HAP-1 (cell line): ENCODE measurements at regions not wholly inside any gene's neighbourhood (a gene's known extent, or its start where the extent isn't known, plus 50 kb on each side); places are given as distances from the start of the nearest gene placed in this dataset.

Source experiments
- DNase-seq, 2 experiments: peaks; one replicate each; pipeline ENCODE4 v3.0.0-alpha.2; 2016 to 2020; ENCODE audit warnings: low spot score in 2 of 2
- H3K27me3 ChIP-seq: fragments of 250-450 bp; sonication (Bioruptor Pico); 2 replicates; pipeline ENCODE4 v1.5.1; 2020; ENCODE audit warnings: low read depth, mild to moderate bottlenecking, moderate library complexity
- H3K36me3 ChIP-seq: fragments of 250-450 bp; sonication (Bioruptor Pico); replicated peaks from 2 replicates; pipeline ENCODE4 v1.5.1; 2020; ENCODE audit warnings: mild to moderate bottlenecking
- H3K4me1 ChIP-seq: fragments of 250-450 bp; sonication (Bioruptor Pico); 2 replicates; pipeline ENCODE4 v1.5.1; 2020; ENCODE audit warnings: mild to moderate bottlenecking
- H3K4me3 ChIP-seq: fragments of 250-450 bp; sonication (Bioruptor Pico); 2 replicates; pipeline ENCODE4 v1.5.1; 2020; ENCODE audit warnings: mild to moderate bottlenecking, moderate library complexity
- H3K9me3 ChIP-seq: fragments of 250-450 bp; sonication (Bioruptor Pico); 2 replicates; pipeline ENCODE4 v1.5.1; 2020; ENCODE audit warnings: mild to moderate bottlenecking, moderate library complexity
- in situ Hi-C: fragments of 300-500 bp; cut with MboI; formaldehyde crosslinking; loops from 3 replicates; pipeline ENCODE4 v1.14.3; 2020; ENCODE audit warnings: low sequenced_read_pairs, inconsistent platforms, mixed read lengths

DNA sequence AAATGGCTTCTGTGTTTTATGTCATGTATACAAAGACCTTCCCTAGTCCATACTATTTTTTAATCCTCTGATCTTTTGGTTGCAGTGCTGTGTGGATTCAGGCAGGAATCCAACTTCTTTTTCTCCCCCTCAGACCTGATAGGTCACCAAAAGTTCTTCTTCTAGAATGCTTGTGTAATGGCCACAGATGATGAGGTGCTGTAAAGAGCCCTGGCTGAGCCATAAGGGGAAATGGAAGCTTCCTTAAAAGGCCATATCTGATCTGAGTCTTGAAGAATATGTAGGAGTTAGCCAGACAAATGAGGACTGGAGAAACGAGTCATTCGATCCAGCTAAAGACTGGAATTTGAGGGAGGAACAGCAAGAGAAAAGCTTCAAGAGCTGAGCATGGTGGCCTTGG, 353.9 kb downstream of the PCNX1 start:
- Histone ChIP-seq H3K4me3 (no peak overlapping the region), H3K27me3 (no peaks in the 10 kb centered on the region), H3K9me3 (peaks cover 14% of the 10 kb centered on the region; the same call in 1 of the 2 replicates), H3K36me3 (no peaks in the 10 kb centered on the region), H3K4me1 (peaks cover 11% of the 10 kb centered on the region)
- in situ Hi-C loops = no loop called here
- no peak for DNase-seq

DNA sequence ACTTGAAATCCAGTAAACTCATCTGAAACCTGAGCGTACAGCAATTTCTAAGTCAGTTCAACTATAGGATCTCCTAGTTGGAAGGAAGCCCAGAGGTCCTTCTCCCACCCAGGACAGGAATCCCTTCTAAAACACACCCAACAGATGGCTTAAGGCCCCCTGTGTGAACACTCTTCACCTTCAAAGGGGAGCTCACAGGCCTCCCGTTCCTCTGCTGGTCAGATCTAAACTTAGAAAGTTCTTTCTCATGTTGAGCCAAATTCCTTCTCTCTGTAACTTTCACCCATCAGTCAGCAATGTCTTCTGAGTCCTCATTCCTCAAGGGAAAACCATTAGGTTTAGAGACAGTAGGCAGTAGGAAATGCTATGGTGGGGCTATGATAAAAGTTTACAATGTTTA, 355.2 kb downstream of the PCNX1 start:
- no peaks in the 10 kb centered on the region; the same call in 1 of the 2 replicates for H3K4me1 ChIP-seq
- H3K27me3 ChIP-seq = no peaks in the 10 kb centered on the region
- in situ Hi-C loops = no loop called here
- no peaks in the 10 kb centered on the region for H3K36me3 ChIP-seq
- H3K4me3 ChIP-seq = no peak overlapping the region
- peaks cover 14% of the 10 kb centered on the region; the same call in 1 of the 2 replicates for H3K9me3 ChIP-seq
- no peak for DNase-seq

DNA sequence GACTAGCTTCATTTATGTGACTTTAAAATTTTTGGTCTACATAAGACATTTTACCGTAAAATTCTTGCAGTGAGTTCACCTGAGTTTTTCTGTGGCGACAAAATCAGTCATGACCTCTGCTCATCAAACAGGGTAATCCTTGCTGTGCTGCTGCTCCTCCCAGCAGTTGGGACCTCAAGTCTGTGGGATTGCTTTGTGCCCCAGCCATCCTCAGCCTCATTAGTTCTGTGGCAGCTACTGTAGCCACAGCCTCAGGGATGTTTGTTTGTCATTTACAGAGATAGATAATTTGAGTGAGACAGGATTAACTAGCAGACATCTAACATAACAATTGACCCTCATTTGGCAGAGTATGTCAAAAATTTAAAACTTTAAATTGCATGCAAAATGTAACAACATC, 357.0 kb downstream of the PCNX1 start:
- Histone ChIP-seq H3K9me3 (peaks cover 12% of the 10 kb centered on the region), H3K4me3 (no peak overlapping the region), H3K27me3 (no peaks in the 10 kb centered on the region), H3K4me1 (no peaks in the 10 kb centered on the region; the same call in 1 of the 2 replicates), H3K36me3 (no peaks in the 10 kb centered on the region)
- DNase-seq = peak in 1 of 2 experiments; percentile 10
- in situ Hi-C loops = no loop called here

DNA sequence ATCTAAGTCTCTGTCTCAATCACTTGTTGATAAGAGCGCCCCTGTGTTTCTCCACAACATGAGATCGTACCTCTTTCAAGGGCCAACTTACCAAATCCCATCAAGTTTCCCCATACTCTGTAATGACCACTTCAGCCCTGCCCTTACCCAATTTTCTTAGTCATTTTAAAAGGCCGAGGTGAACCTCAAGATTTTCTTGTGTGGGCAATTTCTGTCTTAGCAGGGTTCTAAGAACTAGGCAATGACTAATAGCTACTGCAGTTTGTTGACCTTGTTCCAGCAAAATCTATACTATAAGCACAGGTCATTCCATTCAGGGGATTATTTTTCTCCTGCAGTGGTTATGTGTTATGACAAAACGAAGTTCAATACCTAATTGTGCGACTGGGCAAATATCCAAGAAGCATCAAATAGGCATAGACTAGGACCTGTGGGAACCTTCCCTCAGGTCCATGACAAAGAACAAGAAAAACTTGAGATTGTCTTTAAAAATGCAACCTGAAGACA, 359.8 kb downstream of the PCNX1 start:
- H3K4me1 ChIP-seq = peaks cover 14% of the 10 kb centered on the region
- no peaks in the 10 kb centered on the region for H3K36me3 ChIP-seq
- H3K9me3 ChIP-seq = peaks cover 15% of the 10 kb centered on the region
- DNase-seq = no peak
- no peaks in the 10 kb centered on the region for H3K27me3 ChIP-seq
- no peak overlapping the region for H3K4me3 ChIP-seq
- in situ Hi-C loops = no loop called here

DNA sequence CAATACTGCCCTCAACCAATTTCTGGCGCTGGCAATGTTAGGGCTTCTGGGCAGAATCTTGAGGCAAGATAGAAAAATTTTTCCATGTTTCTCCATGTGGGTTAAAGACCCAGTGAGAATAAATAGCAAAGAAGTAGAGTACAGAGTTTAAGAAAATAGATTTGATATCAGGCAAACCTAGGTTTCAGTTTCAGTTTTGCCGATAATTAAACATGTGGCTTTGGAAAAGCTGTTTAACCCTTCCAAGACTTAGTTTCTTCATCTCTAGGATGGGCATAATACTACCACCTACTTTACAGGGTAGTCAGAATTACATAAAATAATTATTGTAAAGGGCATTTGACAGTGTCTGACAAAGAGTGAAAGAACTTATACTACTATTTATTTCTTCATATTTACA, 360.4 kb downstream of the PCNX1 start:
- Histone ChIP-seq H3K9me3 (peaks cover 15% of the 10 kb centered on the region), H3K4me3 (no peak overlapping the region), H3K27me3 (no peaks in the 10 kb centered on the region), H3K36me3 (no peaks in the 10 kb centered on the region), H3K4me1 (peaks cover 14% of the 10 kb centered on the region)
- DNase-seq = no peak
- in situ Hi-C loops = no loop called here

DNA sequence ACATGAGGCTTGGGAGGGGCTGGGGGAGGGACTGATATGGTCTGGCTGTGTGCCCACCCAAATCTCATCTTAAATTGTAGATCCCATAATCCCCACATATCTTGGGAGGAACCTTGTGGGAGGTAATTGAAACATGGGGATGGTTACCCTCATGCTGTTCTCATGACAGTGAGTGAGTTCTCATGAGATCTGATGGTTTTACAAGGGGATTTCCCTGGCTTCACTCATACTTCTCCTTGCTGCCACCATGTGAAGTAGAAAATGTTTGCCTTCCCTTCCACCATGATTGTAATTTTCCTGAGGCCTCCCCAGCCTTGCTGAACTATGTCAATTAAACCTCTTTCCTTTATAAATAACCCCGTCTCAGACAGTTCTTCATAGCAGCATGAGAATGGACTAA, 362.9 kb downstream of the PCNX1 start:
- DNase-seq = no peak
- H3K4me1 ChIP-seq = peaks cover 14% of the 10 kb centered on the region
- no peak overlapping the region for H3K4me3 ChIP-seq
- H3K9me3 ChIP-seq = peaks cover 14% of the 10 kb centered on the region
- H3K36me3 ChIP-seq = no peaks in the 10 kb centered on the region
- H3K27me3 ChIP-seq = no peaks in the 10 kb centered on the region
- in situ Hi-C loops = no loop called here

DNA sequence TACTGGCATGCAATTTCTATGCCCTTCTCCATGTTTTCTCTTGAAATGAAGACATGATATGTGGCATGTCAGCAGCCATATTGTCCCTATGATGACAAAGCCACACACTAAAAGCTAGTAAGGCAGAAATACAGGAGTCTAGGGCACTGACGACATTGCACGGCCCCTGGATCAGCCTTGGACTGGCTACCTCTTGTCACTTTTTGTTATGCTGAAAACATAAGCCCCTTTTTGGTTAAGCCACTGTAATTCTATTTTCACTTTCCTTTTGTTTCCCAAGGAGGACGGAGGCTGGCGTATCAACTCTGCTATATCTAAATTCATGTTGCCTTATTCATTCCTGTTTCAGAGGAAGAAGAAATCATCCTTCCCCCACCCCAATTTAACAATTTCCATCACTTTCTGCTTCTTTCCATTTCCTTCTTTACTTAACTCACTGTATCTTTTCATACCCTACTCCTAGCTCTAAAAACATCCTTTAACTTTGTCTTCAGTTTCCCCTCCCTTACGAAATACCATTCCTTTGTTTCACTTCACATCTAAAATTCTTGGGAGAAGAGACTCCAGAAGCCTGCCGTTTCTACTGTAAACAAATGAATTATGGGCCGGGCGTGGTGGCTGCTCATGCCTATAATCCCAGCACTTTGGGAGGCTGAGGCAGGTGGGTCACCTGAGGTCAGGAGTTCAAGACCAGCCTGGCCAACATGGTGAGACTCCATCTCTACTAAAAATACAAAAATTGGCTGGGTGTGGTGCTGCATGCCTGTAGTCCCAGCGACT, 364.1 kb downstream of the PCNX1 start:
- H3K27me3 ChIP-seq = no peaks in the 10 kb centered on the region
- H3K4me3 ChIP-seq = no peak overlapping the region
- in situ Hi-C loops = no loop called here
- DNase-seq = peak; percentile 77 to 90
- peaks cover 9% of the 10 kb centered on the region for H3K9me3 ChIP-seq
- no peaks in the 10 kb centered on the region for H3K36me3 ChIP-seq
- H3K4me1 ChIP-seq = peaks cover 14% of the 10 kb centered on the region

DNA sequence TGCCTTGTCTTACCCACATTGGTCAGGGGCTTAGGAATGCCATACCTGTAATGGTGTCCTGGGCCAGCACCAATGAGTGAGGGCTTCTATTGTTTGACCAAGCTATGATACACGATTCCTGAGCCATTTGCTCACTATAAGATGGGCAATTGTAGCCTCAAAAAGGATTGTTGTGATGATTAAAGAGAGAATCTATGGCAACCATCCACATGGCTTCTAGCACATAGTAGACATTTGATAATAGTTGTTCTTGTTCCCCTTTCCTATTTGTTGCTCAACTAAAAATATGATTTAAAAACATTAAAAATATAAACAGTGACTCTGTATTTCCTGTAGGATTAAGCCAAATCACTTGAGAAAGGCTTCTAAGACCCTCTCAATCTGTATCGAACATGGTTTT, 366.1 kb downstream of the PCNX1 start:
- no peaks in the 10 kb centered on the region for H3K36me3 ChIP-seq
- no peaks in the 10 kb centered on the region for H3K27me3 ChIP-seq
- peaks cover 7% of the 10 kb centered on the region for H3K9me3 ChIP-seq
- in situ Hi-C loops = no loop called here
- peaks cover 14% of the 10 kb centered on the region for H3K4me1 ChIP-seq
- H3K4me3 ChIP-seq = no peak overlapping the region
- no peak for DNase-seq

DNA sequence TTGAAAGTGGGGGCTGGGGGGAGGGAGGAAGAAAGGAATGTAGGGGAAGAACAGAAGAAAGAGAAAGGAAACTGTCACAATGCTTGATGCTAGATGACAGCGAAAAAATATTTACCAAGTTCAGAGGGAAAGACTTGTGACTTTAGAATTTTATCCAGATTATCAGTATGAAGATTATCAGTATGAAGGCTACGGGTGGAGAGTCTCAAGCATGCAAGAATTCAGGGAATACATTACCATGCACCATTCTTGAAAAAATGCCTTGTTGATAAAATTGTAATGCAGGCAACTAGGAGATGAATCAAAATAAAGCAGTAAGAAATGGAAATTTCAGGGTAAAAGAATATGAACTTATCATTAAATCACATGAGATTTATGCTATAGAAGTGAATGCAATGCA, 376.8 kb downstream of the PCNX1 start:
- in situ Hi-C loops = no loop called here
- H3K36me3 ChIP-seq = no peaks in the 10 kb centered on the region
- H3K4me1 ChIP-seq = no peaks in the 10 kb centered on the region
- no peaks in the 10 kb centered on the region for H3K27me3 ChIP-seq
- no peak for DNase-seq
- no peak overlapping the region for H3K4me3 ChIP-seq
- H3K9me3 ChIP-seq = no peaks in the 10 kb centered on the region

DNA sequence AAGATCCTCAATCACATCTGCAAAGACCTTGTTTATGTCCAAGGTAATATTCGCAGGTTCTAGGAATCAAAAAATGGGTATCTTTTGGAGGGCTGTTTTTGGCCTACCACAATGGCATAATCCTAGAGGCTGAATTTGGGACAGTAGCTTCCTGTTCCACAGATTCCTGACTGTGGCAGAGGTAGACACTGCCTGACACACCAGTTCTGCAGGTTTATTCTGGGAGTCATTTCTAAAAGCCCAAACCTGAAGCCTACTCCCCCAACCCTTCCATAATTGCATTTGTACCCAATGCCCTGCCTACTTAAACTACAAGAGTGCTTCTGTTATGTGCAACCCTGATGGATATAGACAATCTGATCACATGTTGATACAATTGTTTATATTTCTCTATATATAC, 378.9 kb downstream of the PCNX1 start:
- H3K9me3 ChIP-seq = no peaks in the 10 kb centered on the region
- no peaks in the 10 kb centered on the region for H3K36me3 ChIP-seq
- in situ Hi-C loops = no loop called here
- DNase-seq = no peak
- H3K4me1 ChIP-seq = peaks cover 10% of the 10 kb centered on the region
- no peaks in the 10 kb centered on the region for H3K27me3 ChIP-seq
- H3K4me3 ChIP-seq = no peak overlapping the region

DNA sequence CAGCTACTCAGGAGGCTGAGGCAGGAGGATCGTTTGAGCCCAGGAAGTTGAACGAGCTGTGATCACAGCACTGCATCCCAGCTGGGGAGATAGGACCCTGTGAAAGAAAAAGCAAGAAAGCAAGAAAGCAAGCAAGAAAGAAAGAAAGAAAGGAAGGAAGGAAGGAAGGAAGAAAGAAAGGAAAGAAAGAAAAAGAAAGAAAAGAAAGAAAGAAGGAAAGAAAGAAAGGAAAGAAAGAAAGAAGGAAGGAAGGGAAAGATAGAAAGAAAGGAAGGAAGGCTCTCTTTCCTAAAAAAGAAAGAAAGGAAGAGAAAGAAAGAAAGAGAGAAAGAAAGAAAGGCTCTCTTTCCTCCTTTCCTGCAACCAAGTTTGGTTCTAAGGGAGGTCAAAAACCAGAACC, 380.3 kb downstream of the PCNX1 start:
- no peaks in the 10 kb centered on the region for H3K9me3 ChIP-seq
- no peak overlapping the region for H3K4me3 ChIP-seq
- H3K4me1 ChIP-seq = peaks cover 10% of the 10 kb centered on the region
- no peak for DNase-seq
- no peaks in the 10 kb centered on the region for H3K36me3 ChIP-seq
- no peaks in the 10 kb centered on the region for H3K27me3 ChIP-seq
- in situ Hi-C loops = no loop called here

DNA sequence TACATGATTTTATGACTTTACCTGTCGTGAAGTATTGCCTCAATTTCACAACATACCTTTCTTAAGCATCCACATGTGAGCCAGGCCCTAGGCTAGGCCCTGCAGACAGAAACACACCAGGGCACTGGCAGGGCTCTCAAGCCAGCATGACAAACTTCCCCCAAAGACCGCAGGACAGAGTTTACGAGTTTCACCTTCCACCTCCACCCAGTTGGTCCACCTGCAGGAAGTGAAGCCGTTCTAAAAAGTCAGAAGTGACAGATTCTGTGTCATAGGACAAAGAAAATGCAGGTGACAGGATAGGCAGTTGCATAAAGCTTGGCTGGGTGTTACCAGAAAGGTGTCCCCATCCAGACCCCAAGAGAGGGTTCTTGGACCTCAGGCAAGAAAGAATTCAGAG, 382.3 kb downstream of the PCNX1 start:
- H3K36me3 ChIP-seq = no peaks in the 10 kb centered on the region
- no peak overlapping the region for H3K4me3 ChIP-seq
- no peaks in the 10 kb centered on the region for H3K27me3 ChIP-seq
- H3K9me3 ChIP-seq = no peaks in the 10 kb centered on the region
- in situ Hi-C loops = no loop called here
- DNase-seq = no peak
- peaks cover 10% of the 10 kb centered on the region for H3K4me1 ChIP-seq

DNA sequence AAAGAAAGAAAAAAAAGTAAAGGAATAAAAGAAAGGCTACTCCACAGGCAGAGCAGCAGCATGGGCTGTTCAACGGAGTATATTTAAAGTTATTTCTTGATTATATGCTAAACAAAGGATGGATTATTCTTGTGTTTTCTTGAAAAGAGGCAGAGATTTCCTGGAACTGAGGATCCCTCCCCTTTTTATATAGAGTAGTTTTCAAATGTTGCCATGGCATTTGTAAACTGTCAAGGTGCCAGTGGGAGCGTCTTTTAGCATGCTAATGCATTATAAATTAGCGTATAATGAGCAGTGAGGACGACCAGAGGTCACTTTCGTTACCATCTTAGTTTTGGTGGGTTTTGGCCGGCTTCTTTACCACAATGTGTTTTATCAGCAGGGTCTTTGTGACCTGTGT, 383.0 kb downstream of the PCNX1 start:
- H3K4me3 ChIP-seq = no peak overlapping the region
- H3K36me3 ChIP-seq = no peaks in the 10 kb centered on the region
- peak; percentile 71 to 85 for DNase-seq
- peaks cover 10% of the 10 kb centered on the region for H3K4me1 ChIP-seq
- in situ Hi-C loops = no loop called here
- no peaks in the 10 kb centered on the region for H3K27me3 ChIP-seq
- no peaks in the 10 kb centered on the region for H3K9me3 ChIP-seq

DNA sequence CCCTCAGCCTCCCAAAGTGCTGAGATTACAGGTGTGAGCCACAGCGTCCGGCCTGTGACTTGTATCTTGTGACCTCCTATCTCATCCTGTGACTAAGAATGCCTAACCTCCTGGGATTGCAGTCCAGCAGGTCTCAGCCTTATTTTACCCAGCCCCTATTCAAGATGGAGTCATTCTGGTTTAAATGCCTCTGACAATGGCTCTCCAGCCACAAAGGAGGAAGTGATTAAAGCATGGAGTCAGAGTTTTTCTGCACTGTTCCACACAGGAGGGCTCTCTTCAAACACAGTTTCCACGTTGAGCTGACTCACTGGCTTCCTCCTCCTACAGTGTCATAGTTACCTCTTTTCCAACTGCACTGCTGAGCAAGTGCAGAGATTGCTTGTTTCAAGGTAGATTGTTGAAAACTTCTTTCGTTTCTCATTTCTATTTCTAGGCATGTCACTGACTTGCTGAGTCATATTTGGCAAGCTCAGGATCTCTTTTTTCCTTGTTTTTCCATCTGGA, 383.8 kb downstream of the PCNX1 start:
- no peaks in the 10 kb centered on the region for H3K27me3 ChIP-seq
- H3K9me3 ChIP-seq = no peaks in the 10 kb centered on the region
- H3K36me3 ChIP-seq = no peaks in the 10 kb centered on the region
- in situ Hi-C loops = no loop called here
- H3K4me1 ChIP-seq = peaks cover 10% of the 10 kb centered on the region
- no peak for DNase-seq
- H3K4me3 ChIP-seq = no peak overlapping the region
